SKM-1 treated with dmso at 0.1 percent for 144 hours (cell line): ENCODE measurements at regions not wholly inside any gene's neighbourhood (a gene's known extent, or its start where the extent isn't known, plus 50 kb on each side); places are given as distances from the start of the nearest gene placed in this dataset.

Experiments
- DNase-seq: peaks from one replicate; lab custom pipeline; 2025; ENCODE audit not compliant: unreplicated experiment; lab: John Stamatoyannopoulos, UW

GRCh38 chr1:224504297-224505041, 69.9 kb upstream of the WDR26 start:
- DNase-seq, result no peak

- DNase-seq, result no peak
Observed at GRCh38 chr1:224505454-224506093, 71.0 kb upstream of the WDR26 start.

- no peak for DNase-seq
Observed at GRCh38 chr1:224506141-224506814, 71.7 kb upstream of the WDR26 start.

DNA sequence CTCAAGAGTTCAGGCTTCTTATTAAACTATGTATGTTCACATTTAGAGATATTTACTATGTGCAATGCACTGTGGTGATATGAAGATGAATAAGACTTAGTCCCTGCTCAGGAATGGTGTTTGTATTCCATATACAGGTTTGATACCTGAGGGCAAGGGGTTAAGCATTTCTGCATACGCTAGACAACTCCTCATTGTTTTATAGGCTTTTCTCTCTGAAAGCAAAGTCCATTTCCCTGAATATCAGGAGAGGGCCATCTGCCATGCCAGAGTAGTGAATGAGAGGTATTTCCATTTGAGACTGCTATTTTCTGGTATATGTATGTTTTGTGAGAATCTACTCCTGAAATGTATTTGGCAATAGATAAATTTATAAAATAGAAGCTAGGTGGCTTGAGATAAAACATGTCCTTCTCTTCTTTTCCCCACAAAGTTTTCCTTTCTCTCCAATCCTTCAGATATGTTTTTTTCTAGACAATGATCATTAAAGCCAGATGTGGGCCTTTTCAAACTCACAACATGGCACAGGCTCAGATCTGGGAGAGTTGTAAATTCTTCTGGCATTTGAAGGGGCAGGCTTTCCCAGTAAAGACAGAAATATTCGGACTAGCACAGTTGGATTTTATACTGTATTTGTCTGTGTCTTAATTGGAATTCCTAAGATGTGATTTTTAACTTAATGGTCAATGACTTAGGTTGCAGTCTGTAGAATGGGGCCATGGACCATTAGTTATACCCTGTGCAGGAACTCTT, 73.3 kb upstream of the WDR26 start:
- no peak for DNase-seq

GRCh38 chr1:224509907-224510306, 75.3 kb upstream of the WDR26 start:
- no peak for DNase-seq

DNA sequence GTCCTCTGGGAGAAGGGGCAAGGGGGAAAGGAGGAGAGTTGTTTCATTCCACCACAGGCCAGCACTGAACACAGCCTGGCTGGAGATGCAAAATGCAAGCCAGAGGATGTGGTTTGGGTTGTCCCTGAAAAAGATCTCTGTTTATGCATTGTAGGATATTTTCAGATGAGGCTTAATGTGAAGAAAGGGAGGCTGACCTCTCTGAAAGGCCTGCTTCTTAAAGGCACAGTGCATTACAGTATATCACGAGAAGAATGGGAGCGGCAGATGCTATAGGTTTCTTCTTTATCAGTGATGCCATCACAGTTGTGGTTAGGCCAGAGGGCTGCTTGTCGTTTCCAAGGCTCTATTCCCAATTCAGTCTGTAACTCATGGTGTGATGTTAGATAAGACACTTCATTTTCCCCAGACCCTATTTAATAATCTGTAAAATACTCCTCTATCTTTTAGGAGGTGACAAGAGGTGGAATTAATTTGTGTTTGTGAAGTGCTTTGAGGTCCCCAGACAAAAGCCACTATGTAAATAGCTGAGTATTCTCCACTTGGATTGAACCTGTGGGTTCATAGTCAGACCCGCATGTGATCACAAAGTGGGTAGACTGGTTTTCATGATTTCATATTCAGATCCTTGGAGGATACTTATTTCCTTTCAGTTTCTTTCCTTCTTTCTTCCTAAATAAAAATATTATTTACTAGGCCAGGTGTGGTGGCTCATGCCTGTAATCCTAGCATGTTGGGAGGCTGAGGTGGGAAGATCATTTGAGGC, 76.5 kb upstream of the WDR26 start:
- DNase-seq, result no peak

DNA sequence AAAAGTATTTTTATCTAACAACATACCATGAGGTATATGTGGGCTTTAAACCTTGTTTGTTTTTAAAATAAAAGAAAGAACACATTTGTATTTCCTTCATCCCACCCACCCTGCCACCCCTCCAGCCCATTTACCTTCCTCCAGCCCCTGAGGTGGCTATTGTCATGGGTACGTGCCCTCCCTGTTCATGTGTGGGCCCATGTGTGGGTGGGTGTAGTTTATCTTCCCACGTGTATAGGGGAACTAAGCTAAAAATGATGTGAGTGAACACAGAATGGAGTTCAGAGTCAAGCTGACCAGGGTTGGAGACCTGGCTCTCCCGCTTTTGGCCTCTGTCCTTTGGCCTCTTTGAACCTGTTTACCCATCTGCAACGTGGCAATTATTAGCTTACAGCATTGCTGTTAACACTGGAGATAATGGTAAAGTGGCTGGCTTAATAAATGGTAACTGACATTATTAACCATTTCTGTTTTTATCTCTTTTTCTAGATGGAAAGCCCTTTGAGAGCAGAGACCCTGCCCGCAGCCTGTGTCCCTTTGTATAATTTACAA, 78.1 kb upstream of the WDR26 start:
- DNase-seq, result no peak

DNA sequence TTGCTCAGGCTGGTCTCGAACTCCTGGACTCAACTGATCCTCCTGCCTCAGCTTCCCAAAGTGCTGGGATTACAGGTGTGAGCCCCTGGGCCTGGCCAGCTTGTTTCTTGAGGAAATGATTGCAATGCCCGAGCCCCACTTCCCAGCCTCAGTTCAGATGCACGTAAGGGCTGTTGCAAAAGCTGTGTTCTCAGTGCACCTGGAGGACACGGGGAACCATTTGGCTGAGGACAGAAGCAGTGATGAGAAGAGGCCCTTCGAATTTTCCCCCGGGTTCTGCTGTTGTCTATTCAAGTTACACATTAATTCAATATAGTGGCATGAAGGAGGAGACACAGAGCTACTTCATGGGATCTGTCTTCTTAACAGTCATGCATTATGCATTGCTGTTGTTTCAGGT, 78.8 kb upstream of the WDR26 start:
- no peak for DNase-seq

- DNase-seq, result peak; percentile 74
Observed at GRCh38 chr1:224513787-224514209, 79.2 kb upstream of the WDR26 start.

GRCh38 chr1:224517171-224517570, 82.6 kb upstream of the WDR26 start:
- DNase-seq, result no peak

GRCh38 chr1:224518528-224518927, 83.9 kb upstream of the WDR26 start:
- no peak for DNase-seq

DNA sequence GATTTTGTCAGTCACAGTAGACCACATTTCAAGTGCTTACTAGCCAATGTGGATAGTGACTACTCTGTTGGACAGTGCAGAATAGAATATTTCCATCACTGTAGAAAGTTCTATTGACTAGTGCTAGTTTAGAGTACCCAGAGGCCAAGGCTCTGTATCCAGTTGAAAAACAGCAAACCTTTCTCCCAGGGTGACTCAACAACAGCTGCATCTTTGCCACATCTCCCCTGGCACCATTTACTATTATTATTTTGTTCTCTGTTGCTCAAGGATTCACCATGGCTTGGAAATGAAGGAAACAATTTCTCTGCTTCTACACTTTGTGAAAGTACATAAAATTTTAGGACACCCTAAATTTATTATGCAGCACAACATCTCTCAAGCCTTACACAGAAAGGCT, 85.3 kb upstream of the WDR26 start:
- no peak for DNase-seq

GRCh38 chr1:224520808-224521207, 86.2 kb upstream of the WDR26 start:
- no peak for DNase-seq

DNA sequence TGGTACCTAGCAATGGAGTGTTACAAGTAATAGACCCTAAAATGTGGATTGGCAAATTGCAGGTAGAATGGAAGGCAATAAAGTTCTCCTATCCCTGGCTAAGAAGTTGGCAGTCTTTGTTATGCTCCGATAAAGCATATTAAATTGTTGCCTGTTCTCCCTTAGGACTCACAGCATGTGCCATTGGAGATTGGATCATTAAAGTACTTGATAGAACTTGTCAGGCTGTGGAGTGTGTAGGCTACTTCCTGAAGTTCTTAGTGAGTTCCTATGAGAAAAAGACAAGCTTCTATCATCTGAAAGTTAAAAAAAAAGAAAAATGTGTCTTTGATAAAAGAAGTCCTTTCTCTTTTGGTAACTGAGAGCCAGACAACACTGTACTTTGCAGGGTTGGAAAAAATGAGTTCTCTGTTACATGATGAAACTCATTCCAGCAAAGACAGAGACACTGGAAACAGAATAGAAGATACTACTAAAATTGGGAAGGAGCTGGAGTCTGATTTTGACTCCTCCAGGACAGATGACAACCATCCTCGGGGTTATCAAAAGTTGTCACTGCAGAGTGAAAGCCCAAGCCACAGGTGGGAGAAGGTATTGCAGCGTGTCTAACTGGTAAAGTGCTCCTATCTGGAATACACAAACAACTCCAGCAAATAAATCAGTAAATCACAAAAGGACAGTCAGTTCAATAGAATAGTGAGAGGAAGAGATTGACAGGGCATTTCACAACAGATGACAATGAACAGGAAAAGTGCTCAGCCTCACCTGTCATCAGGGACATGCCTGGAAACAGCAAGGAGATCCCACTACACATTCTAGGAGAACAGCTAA, 87.5 kb upstream of the WDR26 start:
- no peak for DNase-seq

DNA sequence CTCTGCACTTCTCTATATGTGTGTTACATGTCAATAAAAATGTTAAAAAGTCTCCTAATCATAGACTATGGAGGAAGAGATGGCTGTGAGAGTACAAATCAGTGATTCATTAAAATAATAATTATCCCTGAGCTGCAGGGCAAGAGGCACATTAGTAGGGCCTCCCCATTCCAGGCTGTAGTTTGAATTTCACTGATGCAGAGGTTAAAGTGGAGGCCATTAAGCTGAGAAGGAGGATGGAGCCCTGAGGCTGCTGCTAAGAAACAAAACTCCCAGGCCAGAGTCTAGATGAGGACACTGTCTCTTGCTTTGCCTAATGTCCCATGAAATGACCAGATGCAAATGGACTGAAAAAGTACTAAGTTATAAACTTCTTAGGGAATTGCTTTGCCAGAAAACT, 89.1 kb upstream of the WDR26 start:
- no peak for DNase-seq

DNA sequence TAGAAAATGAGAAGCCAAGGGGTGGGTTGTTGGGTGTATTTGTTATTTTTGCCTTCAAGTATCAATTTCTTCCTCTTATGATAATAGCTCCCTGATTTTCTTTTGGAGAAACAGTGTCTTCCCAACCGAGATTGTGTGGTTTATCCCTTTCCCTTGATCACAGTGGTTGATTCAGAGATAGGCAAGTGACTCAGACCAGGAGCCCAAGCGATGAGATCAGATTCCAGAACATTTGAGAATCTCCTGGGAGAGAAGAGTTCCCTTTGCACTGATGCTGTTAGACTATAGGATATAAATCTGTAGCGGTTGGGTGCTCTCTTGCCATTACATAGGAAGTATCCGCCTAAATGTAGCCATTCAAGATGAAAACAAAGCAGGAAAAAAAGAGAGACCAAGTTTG, 90.1 kb upstream of the WDR26 start:
- DNase-seq, result no peak

GRCh38 chr1:224525411-224526040, 90.6 kb upstream of the CNIH3 start:
- DNase-seq, result no peak

DNA sequence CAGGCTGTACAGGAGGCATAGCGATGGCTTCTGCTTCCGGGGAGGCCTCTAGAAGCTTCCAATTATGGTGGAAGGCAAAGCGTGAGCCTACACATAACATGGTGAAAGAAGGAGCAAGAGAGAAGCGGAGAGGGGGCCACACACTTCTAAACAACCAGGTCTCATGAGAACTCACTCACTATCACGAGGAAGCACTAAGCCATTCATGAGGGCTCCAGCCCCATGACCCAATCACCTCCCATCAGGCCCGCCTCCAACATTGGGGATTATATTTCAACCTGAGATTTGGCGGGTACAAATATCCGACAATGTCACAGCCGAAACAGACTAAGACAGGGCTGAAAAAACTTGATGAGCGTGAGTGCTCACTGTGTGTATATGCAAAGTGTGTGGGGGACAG, 89.3 kb upstream of the CNIH3 start:
- no peak for DNase-seq

DNA sequence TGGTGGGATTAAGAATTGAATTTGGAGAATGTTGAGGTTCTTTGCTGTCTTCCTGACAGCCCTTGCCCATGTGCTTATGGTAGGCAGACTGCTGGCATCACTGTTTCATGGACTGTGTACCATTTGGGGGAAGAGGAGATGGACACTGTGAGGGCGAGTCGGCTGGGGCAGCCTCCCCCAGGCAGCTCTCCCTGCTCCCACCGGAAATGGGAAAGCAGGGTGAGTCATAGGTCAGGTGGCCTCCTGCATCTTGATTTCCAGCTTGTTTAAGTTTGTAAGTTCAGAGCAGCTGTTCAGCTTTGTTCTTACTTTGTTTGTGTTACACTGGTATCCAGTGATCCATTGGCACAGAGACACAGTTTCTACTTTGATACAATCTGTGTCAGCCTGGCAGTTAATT, 87.2 kb upstream of the CNIH3 start:
- DNase-seq, result no peak
